ENCODE measurements at regions not wholly inside any gene's neighbourhood (a gene's known extent, or its start where the extent isn't known, plus 50 kb on each side); places are given as distances from the start of the nearest gene placed in this dataset.
"Not testable (repeated sequence)": the region's sequence is repeated elsewhere in the genome, so short reads cannot be mapped to it uniquely, and the experiment has no call there.

DNA sequence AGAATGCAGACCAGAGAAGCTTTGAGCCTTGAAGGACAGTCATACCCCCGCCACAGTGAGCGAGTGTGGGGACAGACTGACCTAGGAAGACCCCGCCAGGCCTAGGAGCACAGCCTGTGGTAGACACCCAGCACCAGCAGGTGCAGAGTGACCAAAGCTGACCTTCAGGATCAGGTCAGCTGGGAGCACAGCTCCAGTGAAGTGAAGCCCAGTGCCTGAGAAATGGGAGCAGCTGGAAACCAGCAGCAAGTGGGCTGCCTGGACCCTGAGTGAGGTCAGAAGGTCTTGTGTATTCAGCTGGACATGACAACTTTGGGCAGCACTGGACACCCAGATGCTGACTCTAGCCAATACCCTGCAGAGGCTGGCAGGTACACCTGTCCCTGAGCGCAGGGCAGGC is 268.9 kb downstream of the TEX29 start:
- intact Hi-C loops (cut with micrococcal nuclease; ENCODE audit: unreplicated experiment) = no loop called here
- H3K36me3 ChIP-seq (ENCODE audit: insufficient read depth, low read length, poor library complexity, severe bottlenecking) = no peaks in the 10 kb centered on the region
- no peak overlapping the region for H3K27ac ChIP-seq (ENCODE audit: low read depth, low read length, poor library complexity, severe bottlenecking)
- no peak overlapping the region for H3K4me3 ChIP-seq (ENCODE audit: low read depth, low read length, poor library complexity, severe bottlenecking)
- CTCF ChIA-PET = no interaction called here
- BruUV-seq (replicated peaks) = no TSS peak
- POLR2A ChIA-PET (ENCODE audit: low non-redundant PET) = no interaction called here
- no peaks in the 10 kb centered on the region for H3K9me3 ChIP-seq (ENCODE audit: low read depth, low read length, poor library complexity, severe bottlenecking)
- H3K4me1 ChIP-seq (ENCODE audit: insufficient read depth, low read length, poor library complexity, severe bottlenecking) = no peaks in the 10 kb centered on the region
- TF ChIP-seq CTCF (conservative IDR thresholded peaks at IDR 0.05; ENCODE audit: low read depth, low read length) = no peak
- no peak for TF ChIP-seq EZH2 (IDR thresholded peaks at IDR 0.05; ENCODE audit: borderline replicate concordance, low read depth, low read length, poor library complexity, severe bottlenecking)
- no peak for DNase-seq (ENCODE audit: low spot score)
- peaks cover 17% of the 10 kb centered on the region for H3K27me3 ChIP-seq (replicated peaks; ENCODE audit: insufficient read depth, low read depth, low read length, poor library complexity)

GRCh38 chr13:111589992-111590391 is 269.6 kb downstream of the TEX29 start:
- Histone ChIP-seq H3K27ac (ENCODE audit: low read depth, low read length, poor library complexity, severe bottlenecking) (no peak overlapping the region), H3K36me3 (ENCODE audit: insufficient read depth, low read length, poor library complexity, severe bottlenecking) (no peaks in the 10 kb centered on the region), H3K4me1 (ENCODE audit: insufficient read depth, low read length, poor library complexity, severe bottlenecking) (no peaks in the 10 kb centered on the region), H3K9me3 (ENCODE audit: low read depth, low read length, poor library complexity, severe bottlenecking) (no peaks in the 10 kb centered on the region), H3K4me3 (ENCODE audit: low read depth, low read length, poor library complexity, severe bottlenecking) (no peak overlapping the region), H3K27me3 (replicated peaks; ENCODE audit: insufficient read depth, low read depth, low read length, poor library complexity) (peaks cover 14% of the 10 kb centered on the region)
- no peak for DNase-seq (ENCODE audit: low spot score)
- POLR2A ChIA-PET (ENCODE audit: low non-redundant PET) = no interaction called here
- CTCF ChIA-PET = no interaction called here
- intact Hi-C loops (cut with micrococcal nuclease; ENCODE audit: unreplicated experiment) = no loop called here
- no TSS peak for BruUV-seq (replicated peaks)
- no peak for TF ChIP-seq CTCF (conservative IDR thresholded peaks at IDR 0.05; ENCODE audit: low read depth, low read length)
- no peak for TF ChIP-seq EZH2 (IDR thresholded peaks at IDR 0.05; ENCODE audit: borderline replicate concordance, low read depth, low read length, poor library complexity, severe bottlenecking)

DNA sequence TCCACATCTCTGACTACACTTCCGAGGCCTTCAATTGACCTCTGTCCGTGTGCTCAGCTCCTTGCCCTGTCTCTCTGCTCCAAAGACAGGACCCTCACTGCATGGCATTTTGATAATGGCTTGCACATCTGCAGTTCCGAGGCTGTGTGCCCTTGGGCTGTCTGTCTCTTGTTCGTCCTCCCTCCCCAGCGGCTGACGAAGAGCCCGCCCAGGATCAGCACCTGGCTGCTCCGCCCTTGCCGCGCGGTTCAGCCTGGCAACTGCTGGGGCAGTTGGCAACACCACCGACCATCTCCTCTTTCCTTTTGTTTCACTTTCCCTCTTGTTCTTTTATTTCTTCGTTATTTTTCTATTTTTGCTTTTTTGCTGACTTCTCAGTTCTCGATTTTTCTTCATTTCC is 270.4 kb downstream of the TEX29 start:
- Histone ChIP-seq H3K27me3 (replicated peaks; ENCODE audit: insufficient read depth, low read depth, low read length, poor library complexity) (peaks cover 14% of the 10 kb centered on the region), H3K27ac (ENCODE audit: low read depth, low read length, poor library complexity, severe bottlenecking) (no peak overlapping the region), H3K36me3 (ENCODE audit: insufficient read depth, low read length, poor library complexity, severe bottlenecking) (no peaks in the 10 kb centered on the region), H3K4me3 (ENCODE audit: low read depth, low read length, poor library complexity, severe bottlenecking) (no peak overlapping the region), H3K9me3 (ENCODE audit: low read depth, low read length, poor library complexity, severe bottlenecking) (no peaks in the 10 kb centered on the region), H3K4me1 (ENCODE audit: insufficient read depth, low read length, poor library complexity, severe bottlenecking) (no peaks in the 10 kb centered on the region)
- no TSS peak for BruUV-seq (replicated peaks)
- no peak for DNase-seq (ENCODE audit: low spot score)
- ChIA-PET POLR2A (ENCODE audit: low non-redundant PET) (no interaction called here), CTCF (no interaction called here)
- TF ChIP-seq EZH2 (IDR thresholded peaks at IDR 0.05; ENCODE audit: borderline replicate concordance, low read depth, low read length, poor library complexity, severe bottlenecking) (no peak), CTCF (conservative IDR thresholded peaks at IDR 0.05; ENCODE audit: low read depth, low read length) (no peak)
- intact Hi-C loops (cut with micrococcal nuclease; ENCODE audit: unreplicated experiment) = no loop called here

- peaks cover 15% of the 10 kb centered on the region for H3K27me3 ChIP-seq (replicated peaks; ENCODE audit: insufficient read depth, low read depth, low read length, poor library complexity)
- H3K4me3 ChIP-seq (ENCODE audit: low read depth, low read length, poor library complexity, severe bottlenecking); H3K36me3 ChIP-seq (ENCODE audit: insufficient read depth, low read length, poor library complexity, severe bottlenecking); BruUV-seq (replicated peaks); DNase-seq (ENCODE audit: low spot score); CTCF ChIA-PET; H3K4me1 ChIP-seq (ENCODE audit: insufficient read depth, low read length, poor library complexity, severe bottlenecking); POLR2A ChIA-PET (ENCODE audit: low non-redundant PET); H3K9me3 ChIP-seq (ENCODE audit: low read depth, low read length, poor library complexity, severe bottlenecking); H3K27ac ChIP-seq (ENCODE audit: low read depth, low read length, poor library complexity, severe bottlenecking); intact Hi-C loops (cut with micrococcal nuclease; ENCODE audit: unreplicated experiment): not testable (repeated sequence)
These were observed 273.0 kb downstream of the TEX29 start for GRCh38 chr13:111593490-111593889.
